Pancreas (tissue), 10 donors: ENCODE measurements at regions not wholly inside any gene's neighbourhood (a gene's known extent, or its start where the extent isn't known, plus 50 kb on each side); places are given as distances from the start of the nearest gene placed in this dataset.
"Not testable (repeated sequence)": the region's sequence is repeated elsewhere in the genome, so short reads cannot be mapped to it uniquely, and the experiment has no call there.

Experiments
- ATAC-seq, 4 donors: fragments of 200-7000 bp; cut with Tn5 transposase; one replicate each; pipeline versions ENCODE4 v1.8.0 to v1.9.1; 2020; ENCODE audit warnings: mild to moderate bottlenecking in 4 of 4, moderate library complexity in 4 of 4
- DNase-seq, 6 donors: peaks; one replicate each; pipeline ENCODE4 v3.0.0-alpha.2; 2020
- FAIRE-seq: peaks from 2 replicates; lab custom pipeline; 2012; peaks lifted over from hg19 to GRCh38; lab: Jason Lieb, UNC
- H3K27ac ChIP-seq, 4 donors: fragments of 200-600 bp; sonication (generic); 1 replicate in 3 of 4; 2 replicates in 1 of 4; pipeline versions ENCODE4 v1.5.0 to v1.8.0; 2020
- H3K27me3 ChIP-seq, 4 donors: fragments of 200-600 bp; one replicate each; pipeline ENCODE4 v1.8.0; 2021
- H3K36me3 ChIP-seq, 3 donors: fragments of 200-600 bp; sonication (generic) in 1 of 3; one replicate each; pipeline versions ENCODE4 v1.5.0 to v1.8.0; 2020 to 2021
- H3K4me1 ChIP-seq, 3 donors: fragments of 200-600 bp; one replicate each; pipeline ENCODE4 v1.8.0; 2021
- H3K4me3 ChIP-seq, 4 donors: fragments of 200-600 bp; sonication (generic) in 2 of 4; one replicate each; pipeline versions ENCODE4 v1.5.0 to v1.8.0; 2020 to 2021
- H3K9me3 ChIP-seq, 4 donors: fragments of 200-600 bp; one replicate each; pipeline ENCODE4 v1.8.0; 2021
- WGBS, 2 donors: extraction: QIAGEN DNeasy Blood & Tissue Kit; methylation state at CpG; one replicate each; pipeline ENCODE4 v1.1.7; 2013; 5-methylcytosine and 5-hydroxymethylcytosine counted together
- intact Hi-C, 3 donors: fragments of 100-400 bp; cut with DNase I; formaldehyde crosslinking; loops; one replicate each; pipeline versions ENCODE4 v1.11.1 to v1.14.2; 2022
- TF ChIP-seq, protein P1 (sequence below), 4 donors: fragments of 200-600 bp; sonication (generic) in 3 of 4; IDR thresholded peaks; one replicate each; pipeline versions ENCODE4 v1.5.0 to v1.8.0; 2021; ENCODE audit warnings: antibody characterized with exemption in 4 of 4
- donor health status: healthy with polysubstance abuse.
- donor health status: DM: no; HTN: no; CAD: no; lungs with moderate emphysema.
- donor health status: DM: no; HTN: no; CAD: no.
- donor health status: control.
- donor health status: control.
- donor health status: Bipolar disorder and iron deficiency.
- donor health status: DM: yes; HTN: yes; CAD: no.
- donor health status: DM: no; HTN: no; CAD: no.
- donor health status: DM: no; HTN: no; CAD: no.
- donor health status: DM: yes; HTN: yes; CAD: no.

- 57 to 63% methylated on average over 7 of the region's 7 CpGs for WGBS, 2 donors
- Histone ChIP-seq H3K4me1 (no peaks in the 10 kb centered on the region), H3K36me3 (no peaks in the 10 kb centered on the region), H3K4me3 (no peak overlapping the region), H3K27ac (no peak overlapping the region), H3K27me3 (no peaks in the 10 kb centered on the region), H3K9me3 (no peaks in the 10 kb centered on the region)
- ATAC-seq (no peak), DNase-seq (no peak), FAIRE-seq (no peak)
- TF ChIP-seq, protein P1, sequence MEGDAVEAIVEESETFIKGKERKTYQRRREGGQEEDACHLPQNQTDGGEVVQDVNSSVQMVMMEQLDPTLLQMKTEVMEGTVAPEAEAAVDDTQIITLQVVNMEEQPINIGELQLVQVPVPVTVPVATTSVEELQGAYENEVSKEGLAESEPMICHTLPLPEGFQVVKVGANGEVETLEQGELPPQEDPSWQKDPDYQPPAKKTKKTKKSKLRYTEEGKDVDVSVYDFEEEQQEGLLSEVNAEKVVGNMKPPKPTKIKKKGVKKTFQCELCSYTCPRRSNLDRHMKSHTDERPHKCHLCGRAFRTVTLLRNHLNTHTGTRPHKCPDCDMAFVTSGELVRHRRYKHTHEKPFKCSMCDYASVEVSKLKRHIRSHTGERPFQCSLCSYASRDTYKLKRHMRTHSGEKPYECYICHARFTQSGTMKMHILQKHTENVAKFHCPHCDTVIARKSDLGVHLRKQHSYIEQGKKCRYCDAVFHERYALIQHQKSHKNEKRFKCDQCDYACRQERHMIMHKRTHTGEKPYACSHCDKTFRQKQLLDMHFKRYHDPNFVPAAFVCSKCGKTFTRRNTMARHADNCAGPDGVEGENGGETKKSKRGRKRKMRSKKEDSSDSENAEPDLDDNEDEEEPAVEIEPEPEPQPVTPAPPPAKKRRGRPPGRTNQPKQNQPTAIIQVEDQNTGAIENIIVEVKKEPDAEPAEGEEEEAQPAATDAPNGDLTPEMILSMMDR (IDR thresholded peaks at IDR 0.05), result no peak
- intact Hi-C loops, result no loop called here
Measured at GRCh38 chr10:2335626-2336025, 598.3 kb upstream of the ADARB2 start.

DNA sequence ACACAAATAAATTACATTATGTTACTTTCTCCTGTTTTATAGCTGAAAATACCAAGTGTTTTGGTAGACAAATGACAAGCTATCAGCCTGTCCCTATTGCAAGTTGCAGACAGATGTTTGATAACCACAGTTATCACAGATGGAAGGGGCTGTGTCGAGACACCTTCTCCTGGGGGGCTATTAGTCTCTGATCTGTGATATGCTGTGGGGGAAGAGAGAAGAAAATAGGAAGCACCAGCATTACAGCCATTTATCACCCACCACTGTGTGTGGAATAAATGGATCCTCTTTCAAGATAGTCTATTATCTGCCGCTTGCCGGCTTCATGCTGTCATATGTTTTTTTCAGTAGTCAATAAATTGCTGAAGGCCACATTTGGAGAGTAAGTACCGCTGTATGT lies 597.2 kb upstream of the ADARB2 start:
- H3K4me1 ChIP-seq, result no peaks in the 10 kb centered on the region
- intact Hi-C loops, result no loop called here
- ATAC-seq (no peak), FAIRE-seq (no peak), DNase-seq (no peak)
- H3K9me3 ChIP-seq, result no peaks in the 10 kb centered on the region
- no peak overlapping the region for H3K4me3 ChIP-seq
- H3K27me3 ChIP-seq, result no peaks in the 10 kb centered on the region
- H3K36me3 ChIP-seq, result no peaks in the 10 kb centered on the region
- H3K27ac ChIP-seq, result no peak overlapping the region
- TF ChIP-seq, protein P1 (IDR thresholded peaks at IDR 0.05), result no peak
- 33 to 40% methylated on average over 4 of the region's 4 CpGs for WGBS, 2 donors

GRCh38 chr10:2329082-2329481 lies 591.8 kb upstream of the ADARB2 start:
- FAIRE-seq, result no peak

GRCh38 chr10:2326411-2326810 lies 589.1 kb upstream of the ADARB2 start:
- no peaks in the 10 kb centered on the region for H3K4me1 ChIP-seq
- H3K27me3 ChIP-seq, result no peaks in the 10 kb centered on the region
- no peak for DNase-seq
- no peak overlapping the region for H3K27ac ChIP-seq
- no peaks in the 10 kb centered on the region for H3K9me3 ChIP-seq
- no peak for FAIRE-seq
- intact Hi-C loops, result no loop called here
- no peaks in the 10 kb centered on the region for H3K36me3 ChIP-seq
- TF ChIP-seq, protein P1 (IDR thresholded peaks at IDR 0.05), result no peak
- WGBS, 2 donors, result 68 to 77% methylated on average over 6 of the region's 6 CpGs
- ATAC-seq, result no peak
- H3K4me3 ChIP-seq, result no peak overlapping the region

More at GRCh38 chr10:2329082-2329481, 591.8 kb upstream of the ADARB2 start:
- intact Hi-C loops, result no loop called here
- DNase-seq (no peak), ATAC-seq (no peak)
- TF ChIP-seq, protein P1 (IDR thresholded peaks at IDR 0.05), result no peak
- no peaks in the 10 kb centered on the region for H3K9me3 ChIP-seq
- H3K4me3 ChIP-seq, result no peak overlapping the region
- H3K27me3 ChIP-seq, result no peaks in the 10 kb centered on the region
- no peak overlapping the region for H3K27ac ChIP-seq
- no peaks in the 10 kb centered on the region for H3K4me1 ChIP-seq
- no peaks in the 10 kb centered on the region for H3K36me3 ChIP-seq
- 64 to 76% methylated on average over 13 of the region's 13 CpGs for WGBS, 2 donors

GRCh38 chr10:2315045-2315485 lies 577.7 kb upstream of the ADARB2 start:
- H3K36me3 ChIP-seq, H3K4me1 ChIP-seq, FAIRE-seq, H3K27ac ChIP-seq, intact Hi-C loops, ATAC-seq, H3K27me3 ChIP-seq, H3K9me3 ChIP-seq, DNase-seq, H3K4me3 ChIP-seq: not testable (repeated sequence)
- 78 to 86% methylated on average over 28 to 32 of the region's 32 CpGs for WGBS, 2 donors
